ENCODE measurements at regions not wholly inside any gene's neighbourhood (a gene's known extent, or its start where the extent isn't known, plus 50 kb on each side); places are given as distances from the start of the nearest gene placed in this dataset.

DNA sequence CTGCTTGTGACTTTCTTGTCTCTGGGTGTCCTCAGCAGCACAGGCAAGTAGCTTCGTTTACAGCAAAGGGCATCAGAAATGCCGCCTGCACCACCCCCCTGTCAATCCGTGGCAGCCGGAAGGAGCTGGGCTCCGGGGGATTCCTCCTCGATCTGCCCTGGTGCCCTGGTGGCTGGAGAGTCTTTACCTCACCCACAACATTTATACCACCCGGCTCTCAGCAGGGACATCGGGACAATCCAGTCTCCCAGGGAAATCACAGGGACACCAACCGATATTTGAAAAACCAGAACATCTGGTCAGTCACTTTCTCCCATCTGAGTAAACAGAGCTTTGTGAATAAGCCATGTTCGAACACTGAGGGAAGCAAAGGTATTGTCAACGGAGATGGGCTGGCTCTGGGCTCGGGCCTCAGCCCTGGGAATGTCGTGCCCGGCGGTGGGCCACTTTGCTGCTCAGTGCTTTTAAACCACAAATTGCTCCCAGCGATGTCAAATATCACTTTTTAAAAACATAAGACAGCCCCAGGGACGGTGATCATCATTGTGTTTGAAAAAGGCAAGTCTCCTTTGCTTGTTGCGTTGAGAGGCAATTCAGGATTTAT is 210.0 kb upstream of the SALL3 start:
- Histone ChIP-seq H3K36me3 (no peaks in the 10 kb centered on the region), H3K27me3 (peaks cover 0 to 58% of the 10 kb centered on the region in 2 donors), H3K27ac (no peak overlapping the region), H3K9me3 (no peaks in the 10 kb centered on the region), H3K4me3 (no peak overlapping the region), H3K4me1 (no peaks in the 10 kb centered on the region)
- DNase-seq (ENCODE audit: low spot score in 2 of 2): peak in 1 of 2 donors; percentile 7
- intact Hi-C loops (cut with DNase I; ENCODE audit: low total_unique reads): loop anchor here (1.0 kb wide), 1 partner anchor 19 kb away; no protein-coding TSS in a partner anchor
- no peak for TF ChIP-seq POLR2AphosphoS5 (IDR thresholded peaks at IDR 0.05)

DNA sequence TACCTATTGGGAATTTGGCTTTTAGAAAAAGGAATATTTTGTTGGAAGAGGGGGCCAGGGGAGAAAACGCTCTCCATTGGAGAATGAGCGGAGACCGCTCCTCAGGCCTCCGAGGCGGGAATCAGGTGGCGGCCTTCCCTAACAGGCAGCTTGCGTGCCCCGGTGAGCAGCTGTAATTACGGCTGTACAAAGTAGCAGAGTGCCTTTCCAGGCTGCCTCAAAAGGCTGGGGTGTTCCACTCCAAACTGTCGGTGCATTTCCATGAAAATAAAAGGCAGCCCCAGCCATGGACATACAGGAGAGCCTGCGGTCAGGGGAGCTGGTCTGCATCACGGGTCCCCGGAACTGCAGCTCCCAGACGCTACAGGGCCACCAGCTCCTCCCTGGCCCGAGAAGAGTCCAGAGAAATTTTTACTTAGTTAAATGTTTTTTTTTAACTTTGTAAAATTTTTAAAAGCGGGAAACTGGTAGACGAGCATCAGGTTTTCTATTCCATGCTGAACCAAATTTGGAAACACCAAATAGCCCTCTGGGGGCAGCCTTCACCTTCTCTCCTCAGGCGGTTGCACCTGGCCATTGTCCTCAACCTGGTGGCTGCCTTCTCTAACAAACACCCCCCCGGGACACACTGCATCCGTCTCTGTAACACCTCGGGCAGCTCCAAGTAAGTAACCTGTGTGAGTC is 209.3 kb upstream of the SALL3 start:
- intact Hi-C loops (cut with DNase I; ENCODE audit: low total_unique reads): no loop called here
- TF ChIP-seq, protein P1, sequence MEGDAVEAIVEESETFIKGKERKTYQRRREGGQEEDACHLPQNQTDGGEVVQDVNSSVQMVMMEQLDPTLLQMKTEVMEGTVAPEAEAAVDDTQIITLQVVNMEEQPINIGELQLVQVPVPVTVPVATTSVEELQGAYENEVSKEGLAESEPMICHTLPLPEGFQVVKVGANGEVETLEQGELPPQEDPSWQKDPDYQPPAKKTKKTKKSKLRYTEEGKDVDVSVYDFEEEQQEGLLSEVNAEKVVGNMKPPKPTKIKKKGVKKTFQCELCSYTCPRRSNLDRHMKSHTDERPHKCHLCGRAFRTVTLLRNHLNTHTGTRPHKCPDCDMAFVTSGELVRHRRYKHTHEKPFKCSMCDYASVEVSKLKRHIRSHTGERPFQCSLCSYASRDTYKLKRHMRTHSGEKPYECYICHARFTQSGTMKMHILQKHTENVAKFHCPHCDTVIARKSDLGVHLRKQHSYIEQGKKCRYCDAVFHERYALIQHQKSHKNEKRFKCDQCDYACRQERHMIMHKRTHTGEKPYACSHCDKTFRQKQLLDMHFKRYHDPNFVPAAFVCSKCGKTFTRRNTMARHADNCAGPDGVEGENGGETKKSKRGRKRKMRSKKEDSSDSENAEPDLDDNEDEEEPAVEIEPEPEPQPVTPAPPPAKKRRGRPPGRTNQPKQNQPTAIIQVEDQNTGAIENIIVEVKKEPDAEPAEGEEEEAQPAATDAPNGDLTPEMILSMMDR (IDR thresholded peaks at IDR 0.05): no peak
- no peak for TF ChIP-seq POLR2A (IDR thresholded peaks at IDR 0.05)
- no peak for TF ChIP-seq POLR2AphosphoS5 (IDR thresholded peaks at IDR 0.05)
- Histone ChIP-seq H3K36me3 (no peaks in the 10 kb centered on the region), H3K27me3 (peaks cover 0 to 58% of the 10 kb centered on the region in 2 donors), H3K9me3 (no peaks in the 10 kb centered on the region), H3K4me1 (no peaks in the 10 kb centered on the region), H3K4me3 (no peak overlapping the region), H3K27ac (no peak overlapping the region)
- peak in 1 of 2 donors; percentile 8 for DNase-seq (ENCODE audit: low spot score in 2 of 2)

DNA sequence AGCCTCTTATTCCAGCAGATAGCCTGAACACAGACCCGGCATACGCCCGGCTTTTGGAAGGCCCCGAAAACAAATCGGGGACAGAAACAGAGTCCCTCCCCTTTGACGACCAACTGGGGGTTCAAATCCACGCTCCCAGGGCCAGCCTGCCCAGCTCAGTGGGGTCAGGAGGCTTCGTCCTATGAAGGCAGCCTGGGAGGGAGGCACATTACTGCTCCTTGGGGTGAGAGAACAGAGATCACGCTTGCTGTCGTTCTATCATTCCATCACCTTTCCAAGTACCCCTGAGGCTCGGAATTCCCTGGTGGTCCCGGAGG is 208.8 kb upstream of the SALL3 start:
- intact Hi-C loops (cut with DNase I; ENCODE audit: low total_unique reads): no loop called here
- Histone ChIP-seq H3K27me3 (peaks cover 0 to 58% of the 10 kb centered on the region in 2 donors), H3K36me3 (no peaks in the 10 kb centered on the region)

DNA sequence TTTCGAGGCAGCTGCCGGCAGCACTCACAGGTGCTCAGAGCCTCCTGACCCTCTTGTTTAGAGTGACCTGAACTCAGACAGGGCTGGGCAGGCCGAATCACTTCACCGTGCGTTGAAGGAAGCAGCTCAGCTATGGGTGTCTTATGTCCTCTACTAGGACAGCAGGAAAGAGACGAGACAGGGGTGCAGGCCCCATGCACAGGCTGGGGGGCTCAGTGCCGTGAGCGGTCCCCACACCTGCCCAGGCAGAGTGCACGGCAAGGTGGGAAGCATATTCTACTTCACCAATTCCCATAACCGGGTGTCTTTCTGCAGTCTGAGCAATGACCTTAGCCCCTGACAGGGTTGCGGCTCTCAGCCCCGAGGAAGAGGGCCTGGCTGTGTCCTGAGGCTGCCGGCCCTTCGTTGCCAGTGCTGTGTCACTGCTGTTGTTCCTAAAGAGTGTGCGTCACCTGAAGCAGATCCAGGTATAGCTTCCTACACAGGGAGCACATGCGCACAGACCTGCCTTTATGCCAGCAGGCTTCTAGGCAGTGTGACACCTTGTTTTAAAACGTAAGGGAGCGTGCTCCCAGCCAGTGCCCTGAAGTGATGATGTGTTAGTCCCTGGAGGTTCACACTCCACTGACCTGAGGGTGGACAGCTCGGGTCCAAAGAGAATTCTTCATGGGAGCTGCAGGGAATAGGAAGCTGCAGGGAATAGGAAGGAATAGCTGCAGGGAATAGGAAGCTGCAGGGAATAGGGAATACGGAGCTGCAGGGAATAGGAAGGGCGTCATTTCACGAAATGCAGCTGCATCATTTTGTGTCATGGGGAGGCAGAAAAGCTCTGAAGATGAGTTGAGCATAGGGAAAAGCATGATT is 207.9 kb upstream of the SALL3 start:
- H3K9me3 ChIP-seq: no peaks in the 10 kb centered on the region
- TF ChIP-seq, protein P1 (IDR thresholded peaks at IDR 0.05): no peak
- TF ChIP-seq POLR2AphosphoS5 (IDR thresholded peaks at IDR 0.05) (no peak), POLR2A (IDR thresholded peaks at IDR 0.05) (no peak)
- H3K36me3 ChIP-seq: no peaks in the 10 kb centered on the region
- H3K27me3 ChIP-seq: peaks cover 0 to 53% of the 10 kb centered on the region in 2 donors
- H3K27ac ChIP-seq: no peak overlapping the region
- no peaks in the 10 kb centered on the region for H3K4me1 ChIP-seq
- DNase-seq (ENCODE audit: low spot score in 2 of 2): no peak
- no peak overlapping the region for H3K4me3 ChIP-seq
- intact Hi-C loops (cut with DNase I; ENCODE audit: low total_unique reads): no loop called here

More for the DNA sequence above, 208.8 kb upstream of the SALL3 start:
- DNase-seq (ENCODE audit: low spot score in 2 of 2): no peak
- Histone ChIP-seq H3K27ac (no peak overlapping the region), H3K4me1 (no peaks in the 10 kb centered on the region), H3K4me3 (no peak overlapping the region), H3K9me3 (no peaks in the 10 kb centered on the region)
- TF ChIP-seq POLR2A (IDR thresholded peaks at IDR 0.05) (no peak), POLR2AphosphoS5 (IDR thresholded peaks at IDR 0.05) (no peak)
- TF ChIP-seq, protein P1 (IDR thresholded peaks at IDR 0.05): no peak

DNA sequence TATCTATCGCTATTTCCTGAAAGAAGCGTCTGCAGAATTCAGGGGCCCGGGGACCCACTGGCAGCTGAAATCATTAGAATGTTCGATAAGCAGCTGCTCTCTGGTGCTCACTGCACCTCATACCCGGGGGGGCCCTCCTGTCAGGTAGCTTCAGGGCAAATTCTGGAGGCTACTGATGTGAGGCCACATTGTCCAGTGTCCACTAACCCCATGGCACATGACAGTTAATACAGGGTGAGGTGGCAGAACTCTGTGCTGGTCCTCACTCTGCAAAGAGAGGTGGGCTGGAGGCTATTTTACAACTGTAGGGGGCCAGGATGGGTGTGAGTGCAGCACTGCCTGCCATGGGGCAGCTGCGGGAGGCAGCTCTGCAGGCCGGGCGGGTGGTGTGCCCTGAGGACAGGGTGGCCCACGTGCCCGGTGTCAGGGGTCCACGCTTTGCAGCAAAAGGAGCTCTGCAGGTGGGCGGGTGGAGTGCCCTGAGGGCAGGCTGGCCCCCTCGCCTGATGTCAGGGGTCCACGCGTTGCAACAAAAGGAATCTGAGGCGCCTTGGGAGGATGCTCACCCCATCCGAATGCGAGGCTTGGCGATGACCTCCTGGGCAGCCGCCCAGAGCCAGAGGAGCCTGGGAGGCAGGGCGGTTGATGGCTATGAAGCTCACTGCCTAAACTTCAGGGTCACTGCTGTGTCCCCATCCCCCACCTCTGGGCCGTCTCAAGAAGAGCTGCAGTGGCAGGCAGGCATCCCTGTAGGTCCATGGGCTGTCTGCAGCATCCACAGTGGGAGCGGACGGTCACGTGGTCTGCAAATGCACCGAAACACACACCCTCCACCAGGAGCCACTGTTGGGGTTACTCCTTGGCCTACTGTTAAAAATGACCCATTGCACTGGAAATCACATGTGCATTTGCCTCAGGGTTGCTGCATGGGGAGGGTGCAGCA is 207.0 kb upstream of the SALL3 start:
- no peaks in the 10 kb centered on the region for H3K9me3 ChIP-seq
- no peak overlapping the region for H3K27ac ChIP-seq
- peaks cover 0 to 50% of the 10 kb centered on the region in 2 donors for H3K27me3 ChIP-seq
- intact Hi-C loops (cut with DNase I; ENCODE audit: low total_unique reads): no loop called here
- H3K4me1 ChIP-seq: no peaks in the 10 kb centered on the region
- no peaks in the 10 kb centered on the region for H3K36me3 ChIP-seq
- no peak overlapping the region for H3K4me3 ChIP-seq
- TF ChIP-seq, protein P1 (IDR thresholded peaks at IDR 0.05): no peak
- TF ChIP-seq POLR2AphosphoS5 (IDR thresholded peaks at IDR 0.05): no peak
- no peak for TF ChIP-seq POLR2A (IDR thresholded peaks at IDR 0.05)
- no peak for DNase-seq (ENCODE audit: low spot score in 2 of 2)
